ENCODE measurements at regions not wholly inside any gene's neighbourhood (a gene's known extent, or its start where the extent isn't known, plus 50 kb on each side); places are given as distances from the start of the nearest gene placed in this dataset.

DNA sequence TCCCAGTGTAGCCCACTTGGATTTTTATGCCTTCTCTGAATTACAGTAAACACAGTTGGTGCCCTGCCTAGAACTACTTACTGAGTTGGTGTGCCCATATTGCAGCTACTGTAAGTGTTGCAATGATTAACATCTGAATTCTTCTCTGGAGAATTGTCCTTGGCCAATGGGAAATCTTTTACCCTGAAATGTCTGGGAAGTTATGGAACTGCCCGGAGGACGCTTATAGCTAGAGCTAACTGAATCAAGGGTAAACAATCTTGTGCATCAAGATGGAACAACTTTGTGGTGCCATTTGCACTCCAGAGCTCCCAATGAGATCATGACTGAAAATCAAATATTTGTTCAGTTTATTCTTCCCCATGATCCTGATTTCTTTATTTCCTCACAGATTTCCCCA lies 246.7 kb upstream of the CBLB start:
- Histone ChIP-seq H3K4me1 (no peaks in the 10 kb centered on the region), H3K4me3 (no peak overlapping the region), H3K9me3 (no peaks in the 10 kb centered on the region), H3K27ac (no peak overlapping the region), H3K36me3 (no peaks in the 10 kb centered on the region), H3K27me3 (no peaks in the 10 kb centered on the region)
- 85 to 95% methylated on average over 2 of the region's 2 CpGs for WGBS, 2 donors
- TF ChIP-seq POLR2A (IDR thresholded peaks at IDR 0.05), result no peak
- TF ChIP-seq, protein P1, sequence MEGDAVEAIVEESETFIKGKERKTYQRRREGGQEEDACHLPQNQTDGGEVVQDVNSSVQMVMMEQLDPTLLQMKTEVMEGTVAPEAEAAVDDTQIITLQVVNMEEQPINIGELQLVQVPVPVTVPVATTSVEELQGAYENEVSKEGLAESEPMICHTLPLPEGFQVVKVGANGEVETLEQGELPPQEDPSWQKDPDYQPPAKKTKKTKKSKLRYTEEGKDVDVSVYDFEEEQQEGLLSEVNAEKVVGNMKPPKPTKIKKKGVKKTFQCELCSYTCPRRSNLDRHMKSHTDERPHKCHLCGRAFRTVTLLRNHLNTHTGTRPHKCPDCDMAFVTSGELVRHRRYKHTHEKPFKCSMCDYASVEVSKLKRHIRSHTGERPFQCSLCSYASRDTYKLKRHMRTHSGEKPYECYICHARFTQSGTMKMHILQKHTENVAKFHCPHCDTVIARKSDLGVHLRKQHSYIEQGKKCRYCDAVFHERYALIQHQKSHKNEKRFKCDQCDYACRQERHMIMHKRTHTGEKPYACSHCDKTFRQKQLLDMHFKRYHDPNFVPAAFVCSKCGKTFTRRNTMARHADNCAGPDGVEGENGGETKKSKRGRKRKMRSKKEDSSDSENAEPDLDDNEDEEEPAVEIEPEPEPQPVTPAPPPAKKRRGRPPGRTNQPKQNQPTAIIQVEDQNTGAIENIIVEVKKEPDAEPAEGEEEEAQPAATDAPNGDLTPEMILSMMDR (IDR thresholded peaks at IDR 0.05), result no peak
- no peak for TF ChIP-seq EP300 (IDR thresholded peaks at IDR 0.05)
- no peak for DNase-seq (ENCODE audit: low spot score in 2 of 2)

DNA sequence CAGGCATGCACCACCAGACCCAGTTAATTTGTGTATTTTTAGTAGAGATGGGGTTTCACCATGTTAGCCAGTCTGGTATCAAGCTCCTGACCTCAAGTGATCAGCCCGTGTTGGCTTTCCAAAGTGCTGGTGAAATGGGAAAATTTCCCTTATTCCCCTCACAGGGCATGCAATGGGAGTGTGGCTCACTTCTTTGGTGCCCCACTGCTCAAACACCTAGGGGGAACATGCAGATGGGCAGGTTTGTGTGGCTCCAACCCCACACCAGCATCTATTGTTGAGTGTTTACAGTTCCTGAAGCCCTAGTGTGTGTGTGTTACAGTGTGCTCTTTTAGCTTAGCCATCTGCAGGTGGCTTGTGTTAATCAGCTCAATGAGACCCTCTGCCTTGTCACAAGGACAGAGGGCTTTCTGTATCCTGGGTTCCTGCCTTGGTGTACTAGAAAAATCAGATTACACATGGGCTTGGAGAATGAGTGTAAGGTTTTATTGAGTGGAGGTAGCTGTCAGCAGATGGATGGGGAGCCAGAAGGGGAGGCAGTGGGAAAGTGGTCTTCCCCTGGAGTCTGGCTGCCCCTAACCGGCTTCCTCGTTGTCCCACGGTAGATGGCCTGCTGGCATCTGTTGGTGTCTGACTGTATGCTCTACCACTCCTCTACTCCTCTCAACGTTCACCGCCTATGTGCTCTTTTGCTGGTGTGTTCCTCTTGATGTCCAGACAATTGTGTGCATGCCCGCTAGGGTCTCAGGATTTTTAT lies 248.1 kb upstream of the CBLB start:
- DNase-seq (ENCODE audit: low spot score in 2 of 2), result no peak
- 94% methylated on average over 7 of the region's 7 CpGs for WGBS, 2 donors
- no peaks in the 10 kb centered on the region for H3K9me3 ChIP-seq
- H3K4me1 ChIP-seq, result no peaks in the 10 kb centered on the region
- TF ChIP-seq POLR2A (IDR thresholded peaks at IDR 0.05) (no peak), EP300 (IDR thresholded peaks at IDR 0.05) (no peak)
- TF ChIP-seq, protein P1 (IDR thresholded peaks at IDR 0.05), result no peak
- no peaks in the 10 kb centered on the region for H3K27me3 ChIP-seq
- no peaks in the 10 kb centered on the region for H3K36me3 ChIP-seq
- no peak overlapping the region for H3K4me3 ChIP-seq
- H3K27ac ChIP-seq, result no peak overlapping the region

DNA sequence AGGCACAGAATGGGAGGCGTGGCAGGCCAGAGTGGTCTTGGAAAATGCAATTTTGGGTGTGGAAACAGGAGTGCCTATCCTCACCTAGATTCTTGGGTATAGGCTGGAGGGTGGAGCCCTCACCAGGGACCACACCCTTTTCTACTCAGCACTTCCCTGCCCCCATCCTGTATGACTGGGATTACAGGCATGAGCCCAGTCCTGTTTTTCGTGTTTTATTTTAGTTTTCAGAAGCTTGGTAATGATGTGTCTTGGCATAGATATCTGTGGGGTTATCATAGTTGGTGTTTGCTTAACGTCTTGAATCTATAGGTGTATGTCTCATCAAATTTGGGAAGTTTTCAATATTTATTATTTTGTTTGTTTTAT lies 248.7 kb upstream of the CBLB start:
- Histone ChIP-seq H3K9me3 (no peaks in the 10 kb centered on the region), H3K27ac (no peak overlapping the region), H3K4me1 (no peaks in the 10 kb centered on the region), H3K27me3 (no peaks in the 10 kb centered on the region), H3K4me3 (no peak overlapping the region), H3K36me3 (no peaks in the 10 kb centered on the region)
- no peak for DNase-seq (ENCODE audit: low spot score in 2 of 2)
- WGBS, 2 donors, result 92 to 93% methylated on average over 3 of the region's 3 CpGs
- TF ChIP-seq EP300 (IDR thresholded peaks at IDR 0.05) (no peak), POLR2A (IDR thresholded peaks at IDR 0.05) (no peak)
- TF ChIP-seq, protein P1 (IDR thresholded peaks at IDR 0.05), result no peak

DNA sequence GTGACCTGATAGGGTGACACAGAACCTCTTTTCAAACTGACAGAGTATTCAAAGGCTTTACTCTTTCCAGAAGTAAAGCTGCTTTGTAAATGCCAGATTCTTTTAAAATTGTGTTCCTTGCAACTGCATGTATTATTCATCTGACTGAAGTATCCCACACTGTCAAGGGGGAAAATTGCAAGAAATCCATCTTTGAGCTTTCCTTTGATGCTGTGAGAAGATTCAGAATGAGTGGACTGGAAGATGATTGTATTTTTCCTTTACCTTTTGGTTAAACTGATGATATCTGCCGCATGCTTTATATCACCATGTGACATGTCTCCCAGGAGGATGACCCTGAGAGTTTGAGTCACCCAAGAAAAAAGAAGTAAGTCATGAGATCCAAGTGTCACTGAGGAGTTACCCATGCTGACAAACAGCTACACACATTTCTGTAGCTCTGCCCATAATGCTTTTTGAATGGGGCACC lies 250.8 kb upstream of the CBLB start:
- H3K27ac ChIP-seq, result no peak overlapping the region
- H3K27me3 ChIP-seq, result no peaks in the 10 kb centered on the region
- 49 to 75% methylated on average over 1 of the region's 1 CpG for WGBS, 2 donors
- TF ChIP-seq POLR2A (IDR thresholded peaks at IDR 0.05), result no peak
- TF ChIP-seq, protein P1 (IDR thresholded peaks at IDR 0.05), result no peak
- TF ChIP-seq EP300 (IDR thresholded peaks at IDR 0.05), result no peak
- no peak overlapping the region for H3K4me3 ChIP-seq
- H3K9me3 ChIP-seq, result no peaks in the 10 kb centered on the region
- H3K4me1 ChIP-seq, result no peaks in the 10 kb centered on the region
- no peaks in the 10 kb centered on the region for H3K36me3 ChIP-seq
- no peak for DNase-seq (ENCODE audit: low spot score in 2 of 2)

DNA sequence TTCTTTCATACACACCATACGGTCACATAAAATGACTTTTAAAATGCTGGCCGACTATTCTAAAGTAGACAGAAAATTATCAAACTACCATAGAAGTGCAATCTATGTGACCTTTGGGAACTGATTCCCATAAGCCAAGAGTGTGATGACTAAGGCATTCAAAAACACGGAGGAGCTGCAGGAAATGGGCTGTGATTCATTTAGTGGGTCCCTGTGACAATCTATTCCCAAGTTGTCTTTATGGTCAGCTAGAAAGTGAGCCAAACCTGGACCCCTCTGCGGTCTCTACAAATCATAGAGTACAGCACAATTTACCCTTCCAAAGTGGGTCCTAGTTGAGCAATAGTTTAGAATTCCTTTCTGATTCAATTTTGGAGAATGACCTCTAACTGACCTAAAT lies 251.5 kb upstream of the CBLB start:
- H3K4me1 ChIP-seq, result peaks cover 0 to under 1% (median 0%) of the 10 kb centered on the region in 4 donors
- TF ChIP-seq POLR2A (IDR thresholded peaks at IDR 0.05) (no peak), EP300 (IDR thresholded peaks at IDR 0.05) (no peak)
- TF ChIP-seq, protein P1 (IDR thresholded peaks at IDR 0.05), result no peak
- WGBS, 2 donors, result 63 to 72% methylated on average over 4 of the region's 4 CpGs
- DNase-seq (ENCODE audit: low spot score in 2 of 2), result no peak
- H3K27me3 ChIP-seq, result no peaks in the 10 kb centered on the region
- H3K9me3 ChIP-seq, result no peaks in the 10 kb centered on the region
- no peak overlapping the region for H3K4me3 ChIP-seq
- no peaks in the 10 kb centered on the region for H3K36me3 ChIP-seq
- no peak overlapping the region for H3K27ac ChIP-seq
